ENCODE measurements at regions not wholly inside any gene's neighbourhood (a gene's known extent, or its start where the extent isn't known, plus 50 kb on each side); places are given as distances from the start of the nearest gene placed in this dataset.

- no peak for ATAC-seq
- intact Hi-C loops (cut with DNase I) = no loop called here
- Histone ChIP-seq H3K27ac (no peak overlapping the region), H3K4me1 (no peaks in the 10 kb centered on the region), H3K36me3 (no peaks in the 10 kb centered on the region), H3K27me3 (no peaks in the 10 kb centered on the region), H3K4me3 (no peak overlapping the region), H3K9me3 (no peaks in the 10 kb centered on the region)
- no peak for TF ChIP-seq CTCF (IDR thresholded peaks at IDR 0.05)
- DNase-seq = no peak
Observed at GRCh38 chr9:89974582-89974981, 369.8 kb downstream of the GADD45G start.

DNA sequence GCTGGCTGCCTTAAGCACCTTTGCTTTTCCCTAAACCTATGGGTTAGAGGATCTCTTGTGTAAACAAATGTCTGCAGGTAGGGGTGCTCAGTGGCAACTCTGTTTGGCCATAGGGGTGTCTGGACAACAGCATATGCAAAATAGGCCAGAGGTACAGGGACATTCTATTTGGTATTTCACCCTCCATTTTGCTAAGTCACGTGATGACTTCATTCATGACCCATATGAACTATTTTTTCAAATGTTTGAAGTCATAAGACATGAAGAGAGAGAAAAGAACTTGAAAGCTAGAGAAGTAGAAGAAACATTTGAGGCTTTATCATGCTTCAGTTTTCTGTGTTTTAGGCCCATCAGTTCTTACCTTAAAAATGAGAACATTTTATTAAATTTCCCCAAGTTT, 370.2 kb downstream of the GADD45G start:
- no peak for TF ChIP-seq CTCF (IDR thresholded peaks at IDR 0.05)
- Histone ChIP-seq H3K36me3 (no peaks in the 10 kb centered on the region), H3K4me1 (no peaks in the 10 kb centered on the region), H3K4me3 (no peak overlapping the region), H3K27me3 (no peaks in the 10 kb centered on the region), H3K27ac (no peak overlapping the region), H3K9me3 (no peaks in the 10 kb centered on the region)
- DNase-seq (no peak), ATAC-seq (no peak)
- intact Hi-C loops (cut with DNase I) = no loop called here

- Histone ChIP-seq H3K4me1 (no peaks in the 10 kb centered on the region), H3K36me3 (no peaks in the 10 kb centered on the region), H3K27ac (no peak overlapping the region), H3K4me3 (no peak overlapping the region), H3K9me3 (no peaks in the 10 kb centered on the region), H3K27me3 (no peaks in the 10 kb centered on the region)
- intact Hi-C loops (cut with DNase I) = no loop called here
- peak in 1 of 4 donors; percentile 36 for DNase-seq
- peak; percentile 83 for ATAC-seq
- TF ChIP-seq CTCF (IDR thresholded peaks at IDR 0.05) = no peak
Observed at GRCh38 chr9:89975630-89976029, 370.8 kb downstream of the GADD45G start.

- Histone ChIP-seq H3K4me1 (no peaks in the 10 kb centered on the region), H3K27ac (no peak overlapping the region), H3K4me3 (no peak overlapping the region), H3K36me3 (no peaks in the 10 kb centered on the region), H3K9me3 (no peaks in the 10 kb centered on the region), H3K27me3 (no peaks in the 10 kb centered on the region)
- peak in 1 of 2 donors; percentile 22 for TF ChIP-seq CTCF (IDR thresholded peaks at IDR 0.05)
- intact Hi-C loops (cut with DNase I) = no loop called here
- DNase-seq = no peak
- ATAC-seq = peak; percentile 57
Observed at GRCh38 chr9:89978185-89978584, 373.4 kb downstream of the GADD45G start.

- intact Hi-C loops (cut with DNase I) = no loop called here
- no peak for DNase-seq
- H3K27me3 ChIP-seq = no peaks in the 10 kb centered on the region
- no peak overlapping the region for H3K4me3 ChIP-seq
- no peak for TF ChIP-seq CTCF (IDR thresholded peaks at IDR 0.05)
- no peaks in the 10 kb centered on the region for H3K9me3 ChIP-seq
- no peaks in the 10 kb centered on the region for H3K4me1 ChIP-seq
- ATAC-seq = no peak
- H3K27ac ChIP-seq = no peak overlapping the region
- H3K36me3 ChIP-seq = no peaks in the 10 kb centered on the region
Observed at GRCh38 chr9:89980600-89980999, 375.8 kb downstream of the GADD45G start.
